K562 (cell line): ENCODE measurements at regions not wholly inside any gene's neighbourhood (a gene's known extent, or its start where the extent isn't known, plus 50 kb on each side); places are given as distances from the start of the nearest gene placed in this dataset.

ENCODE experiments used
- ATAC-seq: fragments of 200-7000 bp; cut with Tn5 transposase; 3 replicates; pipeline ENCODE4 v1.9.1; 2020; ENCODE audit warnings: moderate library complexity
- BruUV-seq: library from RNA; stranded (reverse); fragments of 400-500 nt; replicated peaks from 2 replicates; lab custom pipeline; 2021; lab: Mats Ljungman, UMichigan
- CTCF ChIA-PET: fragments of 300-600 bp; formaldehyde crosslinking; extraction: SDS; loops from one replicate; lab custom pipeline; 2021; ENCODE audit warnings: low intra/inter-chr PET ratio; lab: Yijun Ruan, JAX
- POLR2A ChIA-PET: fragments of 300-600, 350-650 bp; sonication (Branson Sonifier 250); formaldehyde crosslinking; extraction: SDS; loops from one replicate; lab custom pipeline; 2021; ENCODE audit warnings: antibody characterized with exemption, inconsistent platforms; lab: Yijun Ruan, JAX
- DNase-seq, 4 experiments: peaks; one replicate each; pipeline versions ENCODE4 v3.0.0 to v3.0.0-alpha.2; 2011 to 2018; ENCODE audit warnings: low spot score in 3 of 4, mixed read lengths in 3 of 4; ENCODE audit errors: extremely low read depth in 1 of 4
- FAIRE-seq: peaks from 2 replicates; lab custom pipeline; 2011; peaks lifted over from hg19 to GRCh38; lab: Jason Lieb, UNC
- H2AFZ ChIP-seq: 2 replicates; pipeline ENCODE4 v1.6.0; 2011; ENCODE audit warnings: low read depth, low read length, control low read depth, inconsistent platforms
- H3K27ac ChIP-seq: fragments of 200-600 bp; 3 replicates; pipeline ENCODE4 v1.8.0; 2011; ENCODE audit warnings: low read depth, mild to moderate bottlenecking, control low read depth, inconsistent platforms, low read length, moderate library complexity, mixed read lengths; ENCODE audit errors: extremely low read depth
- H3K27me3 ChIP-seq, 2 experiments: fragments of 300-600 bp in 1 of 2; 2 replicates in 1 of 2; 3 replicates in 1 of 2; pipeline versions ENCODE4 v1.6.0 to v1.8.0; 2011; ENCODE audit warnings: inconsistent platforms in 2 of 2, low read length in 2 of 2, mild to moderate bottlenecking in 1 of 2, mixed read lengths in 1 of 2, moderate library complexity in 1 of 2; ENCODE audit not compliant: control insufficient read depth in 2 of 2, insufficient read depth in 2 of 2
- H3K36me3 ChIP-seq: fragments of 300-600 bp; 3 replicates; pipeline ENCODE4 v1.8.0; 2011; ENCODE audit warnings: mild to moderate bottlenecking, low read length, inconsistent platforms; ENCODE audit not compliant: control insufficient read depth, insufficient read depth
- H3K4me1 ChIP-seq, 2 experiments: fragments of 200-600 bp in 1 of 2; replicated peaks in 1 of 2; 2 replicates in 1 of 2; 3 replicates in 1 of 2; pipeline versions ENCODE4 v1.5.1 to v1.8.0; 2011; ENCODE audit warnings: inconsistent platforms in 2 of 2, low read length in 2 of 2, mild to moderate bottlenecking in 1 of 2, mixed read lengths in 1 of 2, moderate library complexity in 1 of 2; ENCODE audit not compliant: control insufficient read depth in 2 of 2, insufficient read depth in 2 of 2
- H3K4me2 ChIP-seq: 2 replicates; pipeline ENCODE4 v1.6.1; 2011; ENCODE audit warnings: low read length, control low read depth, inconsistent platforms, mixed read lengths; ENCODE audit not compliant: insufficient read depth
- H3K4me3 ChIP-seq: fragments of 200-600 bp; sonication (generic), shearing (Covaris generic); 2 replicates; pipeline ENCODE4 v1.5.1; 2016; ENCODE audit warnings: control low read depth, inconsistent platforms
- H3K79me2 ChIP-seq: fragments of 200-600 bp; 3 replicates; pipeline ENCODE4 v1.8.0; 2011; ENCODE audit warnings: low read length, inconsistent platforms; ENCODE audit not compliant: control insufficient read depth, insufficient read depth
- H3K9ac ChIP-seq, 2 experiments: 2 replicates each; pipeline versions ENCODE4 v1.6.0 to v1.6.1; 2011; ENCODE audit warnings: low read depth in 2 of 2, low read length in 2 of 2, control low read depth in 1 of 2, inconsistent platforms in 1 of 2, mild to moderate bottlenecking in 1 of 2, mixed read lengths in 1 of 2; ENCODE audit not compliant: insufficient read depth in 1 of 2
- H3K9me1 ChIP-seq: one replicate; pipeline ENCODE4 v1.6.0; 2011; ENCODE audit warnings: inconsistent platforms, mild to moderate bottlenecking, low read length, moderate library complexity; ENCODE audit not compliant: control insufficient read depth, insufficient read depth
- H3K9me3 ChIP-seq: replicated peaks from 2 replicates; pipeline ENCODE4 v1.5.1; 2011; ENCODE audit warnings: low read depth, low read length, inconsistent platforms; ENCODE audit not compliant: control insufficient read depth, insufficient read depth
- H4K20me1 ChIP-seq: replicated peaks from 2 replicates; pipeline ENCODE4 v1.6.1; 2011; ENCODE audit warnings: low read length, inconsistent platforms, mixed read lengths; ENCODE audit not compliant: control insufficient read depth, insufficient read depth
- ARNT ChIP-seq, 2 experiments: fragments of 450-650 bp; IDR thresholded peaks; 2 replicates each; pipeline ENCODE4 v1.6.1; 2016; ENCODE audit warnings: mild to moderate bottlenecking in 1 of 2
- CEBPB ChIP-seq: fragments of 450-650 bp; IDR thresholded peaks from 2 replicates; pipeline ENCODE4 v1.6.1; 2016; ENCODE audit warnings: missing genetic modification characterization, missing compliant biosample characterization
- NR3C1 ChIP-seq: sonication (generic); formaldehyde crosslinking; IDR thresholded peaks from 2 replicates; pipeline ENCODE4 v1.8.1; 2022; ENCODE audit warnings: missing genetic modification reagents
- RCOR1 ChIP-seq, 2 experiments: IDR thresholded peaks; 2 replicates each; pipeline ENCODE4 v1.6.1; 2012; ENCODE audit warnings: low read depth in 2 of 2, low read length in 2 of 2, borderline replicate concordance in 1 of 2, improper control_type of control experiment in 1 of 2
- ZBED1 ChIP-seq: IDR thresholded peaks from 2 replicates; pipeline ENCODE4 v1.6.1; 2014
- ZNF239 ChIP-seq: fragments of 250-450 bp; sonication (Bioruptor Pico); IDR thresholded peaks from 2 replicates; pipeline ENCODE4 v1.4.0; 2020; ENCODE audit warnings: mild to moderate bottlenecking
- ZNF507 ChIP-seq: conservative IDR thresholded peaks from 2 replicates; pipeline ENCODE4 v1.6.1; 2017; ENCODE audit warnings: missing genetic modification characterization, missing compliant biosample characterization
- WGBS: fragments of 100-300 bp; shearing (Covaris generic); methylation state at CpG from one replicate; pipeline ENCODE4 v1.1.6; 2016; ENCODE audit warnings: low coverage, mixed read lengths; ENCODE audit not compliant: insufficient coverage; ENCODE audit errors: missing lambda C conversion rate; 5-methylcytosine and 5-hydroxymethylcytosine counted together
- in situ Hi-C: fragments of 300-500 bp; cut with MboI; formaldehyde crosslinking; loops from 4 replicates; pipeline ENCODE4 v1.15.0; 2018; ENCODE audit warnings: inconsistent platforms, mixed read lengths
- intact Hi-C: fragments of 100-400 bp; cut with micrococcal nuclease; formaldehyde crosslinking; loops from 2 replicates; pipeline ENCODE4 v1.14.2; 2022
- TF ChIP-seq, protein P1 (sequence below): IDR thresholded peaks from 2 replicates; pipeline ENCODE4 v1.6.1; 2011; ENCODE audit not compliant: insufficient read length; ENCODE audit errors: extremely low read depth

DNA sequence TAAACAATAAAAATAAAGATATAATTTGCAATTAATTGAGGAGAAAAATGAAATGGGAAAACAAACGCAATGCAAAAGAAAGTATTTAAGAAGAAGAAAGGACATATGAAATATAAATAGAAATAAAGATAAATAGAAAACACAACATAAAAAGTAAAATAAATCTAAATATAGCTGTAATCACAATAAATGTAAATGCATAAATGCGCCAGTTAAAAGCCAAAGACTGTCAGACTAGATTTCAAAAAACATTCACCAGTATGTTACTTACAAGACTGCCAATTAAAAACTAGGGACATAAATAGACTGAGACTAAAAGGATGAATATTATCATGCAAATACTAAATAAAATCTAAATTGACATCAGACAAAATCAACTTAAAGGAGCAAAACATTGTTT lies 102.4 kb downstream of the KDR start:
- no peaks in the 10 kb centered on the region for H3K36me3 ChIP-seq
- ATAC-seq = no peak
- H3K27ac ChIP-seq = no peak overlapping the region
- H3K4me2 ChIP-seq = no peak overlapping the region
- no peak overlapping the region for H2AFZ ChIP-seq
- POLR2A ChIA-PET = no interaction called here
- H3K79me2 ChIP-seq = no peaks in the 10 kb centered on the region
- H3K9ac ChIP-seq = no peak overlapping the region
- H3K4me3 ChIP-seq = no peak overlapping the region
- no TSS peak for BruUV-seq
- intact Hi-C loops (no loop called here), in situ Hi-C loops (no loop called here)
- no peaks in the 10 kb centered on the region for H3K9me3 ChIP-seq
- CTCF ChIA-PET = no interaction called here
- H3K4me1 ChIP-seq = no peaks in the 10 kb centered on the region
- no peaks in the 10 kb centered on the region; a peak in 1 of 5 replicates for H3K27me3 ChIP-seq
- H3K9me1 ChIP-seq = no peaks in the 10 kb centered on the region
- 2% methylated on average over 2 of the region's 2 CpGs for WGBS
- FAIRE-seq = no peak
- DNase-seq = no peak
- TF ChIP-seq ZNF507 (tag) = peak; percentile 93
- TF ChIP-seq CEBPB (tag) = no peak
- TF ChIP-seq, all 486 proteins: peak for 1
- no peaks in the 10 kb centered on the region for H4K20me1 ChIP-seq

DNA sequence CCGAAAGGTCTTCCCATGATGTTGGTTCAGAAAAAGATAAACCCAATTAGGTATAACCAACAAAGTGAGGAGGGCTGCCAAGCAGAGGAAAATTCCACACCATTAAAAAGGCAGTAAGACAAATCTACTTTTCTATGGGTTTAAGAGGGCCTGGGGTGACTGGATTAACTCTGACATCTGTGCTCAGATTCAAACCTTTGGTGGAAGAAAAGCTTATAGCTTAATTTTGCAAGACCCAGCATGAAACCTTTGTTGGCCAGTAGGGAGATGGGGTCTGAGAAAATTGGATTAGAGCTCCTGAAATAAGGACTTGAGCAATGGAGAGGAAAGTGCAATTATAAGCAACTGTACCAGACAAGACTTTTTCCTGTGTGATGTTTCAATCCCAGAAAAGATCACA lies 104.2 kb downstream of the KDR start:
- no TSS peak for BruUV-seq
- in situ Hi-C loops = no loop called here
- Histone ChIP-seq H3K9ac (no peak overlapping the region), H3K27ac (no peak overlapping the region), H4K20me1 (no peaks in the 10 kb centered on the region), H3K4me1 (no peaks in the 10 kb centered on the region), H3K9me1 (no peaks in the 10 kb centered on the region), H3K79me2 (no peaks in the 10 kb centered on the region), H3K9me3 (no peaks in the 10 kb centered on the region), H3K4me2 (no peak overlapping the region), H2AFZ (no peak overlapping the region), H3K36me3 (no peaks in the 10 kb centered on the region), H3K27me3 (no peaks in the 10 kb centered on the region; a peak in 1 of 5 replicates), H3K4me3 (no peak overlapping the region)
- no peak for TF ChIP-seq ZBED1
- no peak for TF ChIP-seq NR3C1 (CRISPR knock-in tag)
- TF ChIP-seq, protein P1, sequence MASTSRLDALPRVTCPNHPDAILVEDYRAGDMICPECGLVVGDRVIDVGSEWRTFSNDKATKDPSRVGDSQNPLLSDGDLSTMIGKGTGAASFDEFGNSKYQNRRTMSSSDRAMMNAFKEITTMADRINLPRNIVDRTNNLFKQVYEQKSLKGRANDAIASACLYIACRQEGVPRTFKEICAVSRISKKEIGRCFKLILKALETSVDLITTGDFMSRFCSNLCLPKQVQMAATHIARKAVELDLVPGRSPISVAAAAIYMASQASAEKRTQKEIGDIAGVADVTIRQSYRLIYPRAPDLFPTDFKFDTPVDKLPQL = no peak
- TF ChIP-seq RCOR1 (IDR thresholded peaks at IDR 0.05; ENCODE audit: borderline replicate concordance in 1 of 2, low read depth in 2 of 2, low read length in 2 of 2) = no peak
- TF ChIP-seq ZNF239 (CRISPR knock-in tag) = no peak
- TF ChIP-seq ARNT (IDR thresholded peaks at IDR 0.05) = no peak
- WGBS = 0% methylated on average over 1 of the region's 1 CpG
- CTCF ChIA-PET = no interaction called here
- POLR2A ChIA-PET = no interaction called here
- FAIRE-seq (no peak), DNase-seq (no peak), ATAC-seq (no peak)
- intact Hi-C loops = no loop called here
